Hematopoietic multipotent progenitor cell treated with erythropoietin and hydrocortisone succinate and interleukin-3 and kit ligand, for 17 days (in vitro differentiated cells): ENCODE measurements at regions not wholly inside any gene's neighbourhood (a gene's known extent, or its start where the extent isn't known, plus 50 kb on each side); places are given as distances from the start of the nearest gene placed in this dataset.

Experiments used
- DNase-seq: peaks from one replicate; pipeline ENCODE4 v3.0.0-alpha.2; 2015; ENCODE audit warnings: low spot score

DNA sequence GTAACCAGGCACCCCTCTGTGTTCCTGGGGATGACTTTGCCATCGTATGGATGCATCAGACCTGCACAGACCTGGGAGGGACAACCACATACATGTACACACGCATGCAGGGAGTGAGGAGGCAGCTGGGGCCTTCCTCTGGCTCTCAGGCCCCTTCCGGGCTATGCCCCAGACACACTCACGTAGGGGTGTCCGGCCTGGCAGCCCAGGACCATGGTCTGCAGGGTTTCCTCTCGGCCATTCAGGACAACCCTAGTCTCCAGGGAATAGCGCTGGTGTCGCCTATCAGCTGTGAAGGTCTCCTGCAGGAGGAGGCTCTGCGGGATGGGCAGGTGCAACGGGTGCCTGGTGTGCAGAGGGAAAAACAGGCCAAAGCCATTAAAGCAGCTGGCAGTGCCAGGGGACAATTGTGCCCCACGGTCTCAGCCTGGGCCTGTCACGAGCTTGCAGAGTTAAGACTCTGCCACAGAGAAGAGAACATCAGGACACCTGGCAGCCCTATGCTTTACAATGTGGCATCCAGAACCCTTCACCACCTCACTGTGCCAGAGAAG is 101.4 kb downstream of the RMI2 start:
- DNase-seq: no peak

DNA sequence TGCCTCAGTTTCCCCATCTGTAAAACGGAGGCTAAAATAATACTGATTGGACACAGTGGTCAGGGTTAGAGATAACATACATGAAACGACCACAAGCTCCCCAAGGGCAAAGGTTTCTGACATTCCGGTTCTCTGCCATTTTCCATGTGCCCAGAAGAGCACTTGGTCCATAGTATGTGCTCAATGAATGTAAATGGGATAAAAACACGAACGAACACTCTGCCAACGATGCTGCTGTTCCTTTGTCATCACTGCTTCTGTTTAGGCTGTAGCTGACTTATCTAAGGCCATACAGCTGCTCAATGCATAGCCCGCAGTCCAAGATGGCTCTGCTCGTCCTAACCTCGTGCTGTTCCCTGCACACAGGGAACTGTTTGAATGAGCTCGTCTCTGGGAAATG is 102.0 kb downstream of the RMI2 start:
- no peak for DNase-seq

- DNase-seq: no peak
These were observed 102.6 kb downstream of the RMI2 start for GRCh38 chr16:11447836-11448235.

GRCh38 chr16:11448796-11449416 is 103.6 kb downstream of the RMI2 start:
- no peak for DNase-seq

DNA sequence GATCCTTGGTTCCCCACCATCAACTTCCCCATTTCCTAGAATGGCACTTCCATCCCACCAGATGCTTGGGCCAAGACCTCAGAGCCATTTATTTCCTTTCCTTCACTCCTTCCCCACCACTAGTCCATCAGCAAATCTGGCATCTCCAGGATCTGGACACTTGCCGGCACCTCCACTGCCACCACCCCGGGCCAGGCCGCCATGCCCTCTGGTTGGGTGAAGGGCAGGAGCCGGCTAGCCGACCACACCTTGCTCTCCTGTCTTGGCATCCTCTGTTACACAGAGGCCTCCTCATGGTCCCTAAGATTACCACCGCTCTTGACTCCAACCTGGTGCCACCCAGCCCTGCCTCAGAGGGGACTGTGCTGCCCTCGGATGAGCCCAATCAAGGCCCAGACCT is 104.5 kb downstream of the RMI2 start:
- DNase-seq: no peak

DNA sequence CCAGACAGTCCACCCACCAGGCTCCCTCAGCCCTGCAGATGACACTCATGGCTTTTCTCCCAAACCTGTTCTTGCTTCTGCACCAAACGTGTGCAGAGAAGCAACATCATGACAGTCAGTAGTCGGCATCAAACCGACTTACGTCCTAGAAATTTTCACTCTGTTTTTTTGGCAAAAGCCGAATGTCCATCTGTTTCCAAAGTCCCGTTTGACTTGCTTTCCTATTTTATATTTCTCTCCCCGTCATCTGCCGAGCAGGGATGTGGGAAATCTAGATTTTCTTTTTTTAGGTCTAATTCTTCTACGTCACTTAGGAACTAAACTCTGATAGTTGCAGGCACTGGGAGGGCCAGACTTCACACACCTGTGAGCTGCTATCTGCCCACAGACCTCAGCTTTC is 104.9 kb downstream of the RMI2 start:
- DNase-seq: no peak

DNA sequence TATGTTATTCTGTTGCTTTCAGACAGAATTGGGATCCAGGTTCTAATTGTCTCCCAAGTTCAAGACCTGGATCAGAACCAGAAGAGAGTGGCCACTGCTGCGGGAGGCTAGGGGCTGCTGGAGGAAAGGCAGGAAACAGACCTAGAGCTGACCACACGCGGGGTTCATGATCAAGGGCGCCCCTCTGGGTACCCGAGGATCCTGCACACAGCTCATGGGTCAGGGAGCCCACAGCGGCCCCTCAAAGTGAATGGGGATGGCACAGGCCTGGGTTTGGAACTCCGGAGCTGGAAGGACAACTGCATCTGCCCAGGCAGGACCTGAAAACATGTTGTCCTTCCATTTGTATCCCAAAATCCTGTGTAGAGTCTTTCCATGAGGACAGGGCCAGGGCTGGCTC is 107.0 kb downstream of the RMI2 start:
- DNase-seq: no peak

DNA sequence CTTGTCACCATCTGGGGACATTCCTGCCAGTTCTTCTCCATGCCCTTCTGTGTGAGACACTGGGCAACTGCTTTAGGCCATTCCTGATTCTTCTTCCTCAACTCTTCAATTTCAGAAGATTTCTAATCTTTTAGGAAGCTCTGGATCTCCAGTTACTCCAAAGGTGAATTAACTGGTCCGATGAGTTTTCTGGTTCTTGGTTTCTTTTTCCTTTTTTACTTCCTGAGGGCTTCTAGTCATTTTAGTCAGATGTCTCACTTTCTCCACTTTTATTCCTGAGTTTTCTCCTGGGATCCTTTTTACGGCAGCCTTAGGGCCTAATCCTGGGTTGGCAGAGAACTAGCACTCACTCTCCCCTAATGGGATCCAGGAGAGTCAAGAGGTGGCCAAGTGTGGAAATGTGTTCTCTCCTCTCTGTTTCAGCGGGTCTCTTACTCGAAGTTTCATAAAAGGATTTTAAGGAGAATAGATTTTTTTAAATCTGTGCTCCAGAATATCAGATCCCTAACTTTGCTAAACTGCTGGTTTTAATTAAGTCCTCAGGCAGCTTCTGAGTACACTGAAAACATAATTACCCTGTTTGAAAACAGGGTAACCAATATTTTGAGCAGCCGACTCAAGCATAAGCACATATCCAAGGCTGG is 107.6 kb downstream of the RMI2 start:
- DNase-seq: no peak

DNA sequence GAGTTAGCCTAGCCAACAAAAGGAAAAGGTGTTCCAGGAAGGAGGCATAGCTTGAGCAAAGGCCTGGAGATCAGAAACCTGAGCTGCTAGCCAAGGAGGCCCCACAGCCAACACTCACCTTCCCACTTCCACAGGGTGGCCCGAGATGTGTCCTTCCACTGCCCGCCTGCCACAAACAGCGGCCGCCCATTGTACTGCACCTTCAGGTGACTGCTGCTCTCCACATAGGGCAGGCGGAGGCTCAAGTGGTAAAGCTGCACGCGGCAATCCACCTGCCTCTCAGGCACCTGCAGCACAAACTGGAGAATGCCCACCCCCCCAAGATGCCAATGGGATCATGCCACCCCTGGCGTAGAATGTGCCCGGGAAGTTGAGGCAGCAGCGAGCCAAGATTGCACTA is 111.5 kb downstream of the RMI2 start:
- DNase-seq: no peak

- DNase-seq: no peak
These were observed 114.5 kb downstream of the RMI2 start for GRCh38 chr16:11459722-11460121.

GRCh38 chr16:11460820-11461594 is 115.7 kb downstream of the RMI2 start:
- no peak for DNase-seq

- no peak for DNase-seq
These were observed 116.3 kb downstream of the RMI2 start for GRCh38 chr16:11461595-11461990.

DNA sequence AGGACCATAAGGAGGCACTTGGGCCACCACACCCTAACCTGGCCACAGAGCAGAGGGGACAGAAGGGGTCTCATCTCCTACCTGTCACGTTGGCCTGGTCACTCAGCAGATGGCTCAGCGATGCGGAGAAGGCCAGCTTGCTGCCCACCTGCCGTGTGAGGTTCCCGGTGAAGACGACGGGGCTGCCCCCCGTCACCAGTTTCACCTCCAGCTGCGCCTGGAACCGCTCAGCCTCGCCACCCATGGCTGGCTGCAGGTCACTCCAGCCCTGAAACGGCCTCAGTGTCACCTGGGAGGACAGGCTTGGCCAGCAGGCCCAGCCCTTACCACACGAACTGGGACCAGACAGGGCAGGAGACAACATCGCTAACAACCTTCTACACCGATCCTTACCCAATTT is 116.8 kb downstream of the RMI2 start:
- no peak for DNase-seq

- no peak for DNase-seq
These were observed 117.6 kb downstream of the RMI2 start for GRCh38 chr16:11462861-11463260.

DNA sequence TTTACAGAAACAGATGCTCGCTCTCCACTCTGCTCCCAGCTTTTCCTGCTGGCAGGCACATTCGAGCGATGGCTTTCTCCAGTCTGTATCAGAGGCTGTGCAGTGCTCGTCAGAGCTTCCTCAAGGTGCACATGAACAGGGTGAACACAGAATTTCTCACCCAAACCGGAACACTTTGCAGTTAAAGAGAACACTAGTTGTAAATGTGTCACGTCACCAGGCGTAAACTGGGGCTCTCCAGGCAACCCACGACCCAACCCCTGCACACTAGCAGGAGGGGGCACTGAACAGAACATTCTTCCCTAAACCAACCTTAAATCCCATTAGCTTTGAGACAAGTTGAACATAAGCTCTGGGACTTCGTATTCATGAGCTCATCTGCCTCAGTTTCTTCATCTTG is 119.0 kb downstream of the RMI2 start:
- no peak for DNase-seq

DNA sequence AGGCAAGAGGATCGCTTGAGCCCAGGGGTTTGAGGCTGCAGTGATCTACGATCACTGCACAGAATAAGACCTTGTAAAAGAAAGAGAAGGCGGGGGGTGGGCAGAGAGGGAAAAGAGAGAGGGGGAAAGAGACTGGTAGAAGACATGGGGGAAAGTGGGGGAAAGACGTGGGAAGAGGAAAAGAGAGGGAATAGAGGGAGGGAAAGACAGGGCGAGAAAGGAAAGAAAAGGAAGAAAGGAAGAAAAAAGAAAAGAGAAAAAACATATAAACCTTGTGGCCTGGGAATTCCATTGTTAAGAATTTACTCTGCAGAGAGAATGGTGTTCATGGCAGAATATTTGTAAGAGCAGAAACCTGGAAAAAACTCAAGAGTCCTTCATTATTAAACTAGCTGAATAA is 120.4 kb downstream of the RMI2 start:
- no peak for DNase-seq

GRCh38 chr16:11470676-11471415 is 115.9 kb downstream of the LITAF start:
- DNase-seq: no peak

DNA sequence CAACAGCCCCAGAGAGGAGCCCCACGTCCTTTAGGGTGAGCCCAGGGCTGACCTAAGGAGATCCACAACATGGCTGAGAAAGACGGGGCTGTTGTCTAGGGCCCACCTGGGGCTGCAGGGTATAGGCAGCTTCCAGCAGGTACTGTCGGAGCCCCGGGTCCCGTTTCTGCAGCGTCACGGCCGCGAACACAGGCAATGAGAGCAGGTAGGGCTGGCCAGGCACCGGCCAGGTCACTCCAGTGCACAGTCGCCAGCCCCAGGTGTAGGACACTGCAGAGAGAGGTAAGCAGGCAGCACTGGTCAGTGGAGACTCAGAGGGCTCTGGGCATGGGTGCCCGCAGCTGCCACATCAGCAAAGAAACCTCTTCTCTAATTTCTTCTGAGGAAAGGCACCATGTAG is 115.2 kb downstream of the LITAF start:
- DNase-seq: no peak

- no peak for DNase-seq
These were observed 114.3 kb downstream of the LITAF start for GRCh38 chr16:11472410-11472809.

- DNase-seq: no peak
These were observed 113.9 kb downstream of the LITAF start for GRCh38 chr16:11472851-11473250.

DNA sequence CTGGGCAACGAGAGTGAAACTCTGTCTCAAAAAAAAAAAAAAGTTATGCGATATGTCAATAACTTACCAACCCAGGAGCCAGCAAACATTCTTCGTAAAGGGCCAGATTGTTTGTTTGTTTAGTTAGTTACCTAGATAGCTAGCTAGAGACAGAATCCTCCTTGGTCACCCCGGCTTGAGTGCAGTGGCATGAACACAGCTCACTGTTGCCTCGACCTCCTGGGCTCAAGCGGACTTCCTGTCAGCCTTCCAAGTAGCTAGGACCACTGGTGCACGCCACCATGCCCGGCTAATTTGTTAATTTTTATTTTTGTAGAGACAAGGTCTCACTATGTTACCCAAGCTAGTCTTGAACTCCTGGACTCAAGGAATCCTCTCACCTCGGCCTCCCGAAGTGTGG is 113.0 kb downstream of the LITAF start:
- no peak for DNase-seq

GRCh38 chr16:11474617-11475291 is 112.0 kb downstream of the LITAF start:
- no peak for DNase-seq
